HT-29 (cell line): ENCODE measurements at regions not wholly inside any gene's neighbourhood (a gene's known extent, or its start where the extent isn't known, plus 50 kb on each side); places are given as distances from the start of the nearest gene placed in this dataset.
A peak's percentile ranks its signal among the peaks of the same experiment; 100 is the strongest.

Experiments
- DNase-seq: peaks from one replicate; pipeline ENCODE4 v3.0.0-alpha.2; 2015; ENCODE audit warnings: low spot score

GRCh38 chrX:122667667-122668066 is 516.4 kb upstream of the GRIA3 start:
- DNase-seq = no peak

DNA sequence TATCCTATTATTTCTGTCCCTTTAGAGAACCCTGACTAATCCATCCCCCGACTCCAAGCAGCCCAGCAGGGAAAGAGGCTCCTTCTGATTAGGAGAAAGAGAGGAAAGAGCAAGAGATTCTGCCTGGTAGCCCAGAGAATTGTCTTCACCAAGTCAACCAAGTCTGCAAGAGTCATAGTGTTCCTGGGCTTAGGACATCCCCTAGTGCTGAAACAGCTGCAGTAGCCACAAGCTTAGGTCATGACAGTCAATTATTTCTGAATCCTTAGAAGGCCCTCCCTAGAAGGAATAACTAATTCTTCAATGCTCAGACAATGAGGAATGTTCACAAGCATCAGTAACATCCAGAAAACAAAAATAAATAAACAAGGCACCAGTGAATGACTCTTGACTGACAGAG is 480.3 kb upstream of the GRIA3 start:
- no peak for DNase-seq

DNA sequence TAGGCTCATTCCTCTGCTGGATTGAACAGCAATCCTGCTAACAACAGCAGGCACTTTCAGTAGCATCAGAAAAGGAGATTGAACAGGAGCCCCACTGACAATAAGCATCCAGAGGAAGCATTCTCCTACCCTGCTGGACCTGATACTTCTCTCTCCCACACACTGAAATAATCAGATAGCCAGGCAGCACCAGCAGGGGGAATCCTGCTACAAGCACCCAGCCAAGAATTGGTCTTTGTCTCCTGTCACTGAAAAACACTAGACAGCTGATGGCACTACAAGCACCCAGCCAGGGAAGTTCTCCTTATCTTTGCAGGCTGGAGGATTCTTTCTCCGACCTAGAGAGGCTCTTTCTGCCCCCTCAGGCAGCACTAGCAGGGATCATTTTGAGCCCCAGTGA is 444.3 kb upstream of the GRIA3 start:
- DNase-seq = peak; percentile 4

DNA sequence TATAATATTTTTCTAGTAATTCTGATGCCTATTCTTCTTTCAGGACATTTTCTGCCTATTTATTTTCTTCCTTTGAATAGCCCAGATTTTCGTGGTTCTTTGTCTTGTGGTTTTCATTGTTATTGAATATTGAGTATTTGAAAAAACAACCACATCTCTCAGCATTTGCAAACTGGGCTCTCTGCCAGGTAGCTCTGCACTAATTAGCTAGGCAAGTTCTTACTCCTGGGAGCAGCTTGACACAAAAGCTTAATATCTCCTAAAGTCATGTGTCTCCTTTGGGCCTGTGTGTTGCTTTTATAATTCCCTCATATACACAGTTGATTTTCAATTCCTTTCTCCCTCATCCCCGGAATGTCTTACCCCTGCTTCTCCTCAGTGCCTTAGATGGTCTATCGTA is 413.5 kb upstream of the GRIA3 start:
- DNase-seq = no peak

- DNase-seq = no peak
These were observed 412.1 kb upstream of the GRIA3 start for GRCh38 chrX:122771933-122772332.

- no peak for DNase-seq
These were observed 406.3 kb upstream of the GRIA3 start for GRCh38 chrX:122777766-122778165.

DNA sequence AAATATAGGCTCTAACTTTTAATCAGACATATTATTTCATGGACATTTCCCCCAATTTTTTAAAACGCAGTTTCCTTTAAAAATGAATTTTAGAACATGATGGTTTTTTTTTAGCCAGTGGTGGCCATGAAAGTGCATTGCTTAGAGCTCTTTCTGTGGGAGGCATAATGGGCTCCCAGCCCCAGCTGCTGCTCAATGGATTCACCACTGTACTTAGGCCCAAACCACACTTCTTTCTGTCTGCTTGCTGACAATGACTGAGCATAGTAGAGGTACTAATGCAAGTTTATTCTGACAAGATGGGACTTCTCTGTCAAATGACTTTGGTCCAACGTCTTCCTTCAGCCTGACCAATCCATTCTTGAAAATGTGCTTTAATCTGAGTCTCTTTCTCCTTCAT is 400.2 kb upstream of the GRIA3 start:
- DNase-seq = no peak

- no peak for DNase-seq
These were observed 396.8 kb upstream of the GRIA3 start for GRCh38 chrX:122787231-122787630.

GRCh38 chrX:122788216-122788615 is 395.9 kb upstream of the GRIA3 start:
- DNase-seq = no peak

DNA sequence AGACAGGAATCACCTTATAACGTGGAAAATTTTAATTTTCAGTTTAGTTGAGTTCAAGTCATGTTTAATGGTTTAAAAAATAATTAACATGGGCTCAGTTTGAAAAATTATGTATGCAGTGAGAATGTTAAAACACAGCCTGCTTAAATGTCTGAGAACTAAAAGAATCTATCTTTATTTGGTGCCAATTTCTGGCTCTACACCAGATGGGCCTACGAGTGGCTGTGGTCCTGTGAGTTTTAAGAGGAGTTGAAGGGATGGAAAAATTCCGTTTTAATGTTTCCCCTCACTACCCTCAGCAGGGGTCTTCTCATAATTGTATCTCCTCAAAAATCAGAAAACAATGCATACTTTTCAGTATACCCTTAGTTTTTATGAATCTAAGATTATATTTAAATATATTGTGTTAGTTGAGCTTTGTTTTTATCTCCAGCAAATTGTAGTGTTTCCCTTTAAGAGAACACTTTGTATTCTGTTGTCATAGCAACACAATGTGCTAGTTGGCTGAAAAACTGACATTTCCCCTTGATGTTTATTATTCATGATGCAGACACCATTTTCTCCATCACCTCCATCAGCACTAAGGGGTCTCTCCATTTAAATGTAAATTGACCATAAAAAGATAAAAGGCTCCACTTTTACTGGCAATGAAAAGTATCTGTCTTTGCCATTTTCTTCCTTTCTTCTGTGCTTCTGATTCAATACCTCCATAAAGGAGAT is 393.5 kb upstream of the GRIA3 start:
- DNase-seq = no peak

GRCh38 chrX:122813876-122814275 is 370.2 kb upstream of the GRIA3 start:
- DNase-seq = no peak

DNA sequence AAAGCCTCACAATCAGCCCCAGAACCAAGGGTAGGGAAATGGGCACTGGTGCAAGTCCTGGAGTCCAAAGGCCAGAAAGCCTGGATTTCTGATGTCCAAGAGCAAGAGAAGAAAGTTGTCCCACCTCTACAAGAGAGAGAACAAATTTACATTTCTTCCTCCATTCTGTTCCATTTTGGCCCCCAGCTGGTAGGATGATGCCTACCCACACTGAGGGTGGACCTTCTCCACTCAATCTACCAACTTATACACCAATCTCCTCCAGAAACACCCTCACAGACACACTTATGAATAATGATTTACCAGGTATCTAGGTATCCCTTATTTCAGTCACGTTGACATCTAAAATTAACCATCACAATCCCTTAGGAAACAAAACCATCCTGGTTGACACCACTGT is 367.8 kb upstream of the GRIA3 start:
- no peak for DNase-seq

DNA sequence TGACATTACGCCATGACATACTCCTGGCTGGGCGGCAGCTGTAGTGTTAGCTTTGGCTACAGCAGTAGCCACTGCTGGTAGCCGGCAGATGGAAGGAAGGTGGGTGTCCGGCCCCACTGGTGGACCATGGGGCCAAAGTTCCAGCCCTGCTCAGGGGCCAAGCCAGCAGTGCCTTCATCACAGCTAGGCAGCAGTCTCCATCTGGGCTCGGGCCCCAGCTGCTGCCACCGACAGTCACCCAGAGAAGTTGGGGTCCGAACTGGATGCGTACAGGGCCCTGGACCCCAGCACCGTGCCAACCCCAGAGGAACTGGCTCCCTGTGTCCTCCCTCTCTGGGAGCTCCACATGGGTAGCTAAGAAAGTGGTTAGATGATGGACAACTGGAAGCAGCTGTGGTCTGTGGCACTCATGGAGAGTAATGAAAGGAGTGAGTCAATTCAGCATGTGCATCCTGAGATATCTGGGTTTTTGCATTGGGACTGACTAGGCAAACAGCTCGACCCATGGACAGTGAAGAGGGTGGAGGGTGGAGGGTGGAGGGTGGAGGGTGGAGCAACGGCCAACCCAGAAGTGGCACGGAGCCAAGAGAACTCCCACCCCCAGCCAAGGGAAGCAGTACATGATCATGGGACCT is 366.6 kb upstream of the GRIA3 start:
- no peak for DNase-seq

DNA sequence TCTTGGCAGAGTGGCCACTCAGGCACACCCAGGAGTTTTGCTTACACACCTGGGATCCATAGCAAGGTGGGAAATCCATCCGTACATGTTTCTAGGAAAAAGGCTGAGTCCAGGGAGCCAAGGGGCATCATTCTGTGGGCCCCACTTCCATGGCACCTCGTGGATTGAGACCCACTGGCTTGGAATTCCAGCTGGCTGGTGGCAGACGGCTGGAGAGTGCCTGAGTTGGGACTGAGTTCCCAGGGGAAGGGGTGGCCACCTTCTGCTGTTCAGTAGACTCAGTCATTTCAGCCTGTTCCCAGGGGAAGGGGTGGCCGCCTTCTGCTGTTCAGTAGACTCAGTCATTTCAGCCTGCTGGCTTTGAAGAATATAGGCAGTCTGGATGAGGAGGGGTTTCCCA is 366.0 kb upstream of the GRIA3 start:
- DNase-seq = no peak

DNA sequence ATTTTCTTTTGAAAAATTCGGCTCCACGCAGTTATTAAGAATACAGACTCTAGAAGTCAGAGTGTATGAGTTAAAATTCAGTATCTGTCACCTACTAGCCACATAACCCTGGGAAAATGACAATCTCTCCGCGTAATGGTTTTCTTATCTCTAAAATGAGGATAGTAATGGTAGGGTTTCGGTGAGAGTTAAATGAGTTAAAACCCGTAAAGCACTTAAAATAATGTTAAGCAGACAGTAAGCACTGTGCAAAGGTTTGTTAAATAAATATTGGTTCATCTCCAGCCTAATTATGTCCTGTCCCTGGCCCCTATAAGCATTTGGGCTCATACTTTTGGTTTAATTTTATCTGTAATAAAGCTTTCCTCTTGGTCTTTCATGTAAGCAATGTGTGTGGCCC is 350.8 kb upstream of the GRIA3 start:
- no peak for DNase-seq

GRCh38 chrX:122835886-122836285 is 348.2 kb upstream of the GRIA3 start:
- no peak for DNase-seq

DNA sequence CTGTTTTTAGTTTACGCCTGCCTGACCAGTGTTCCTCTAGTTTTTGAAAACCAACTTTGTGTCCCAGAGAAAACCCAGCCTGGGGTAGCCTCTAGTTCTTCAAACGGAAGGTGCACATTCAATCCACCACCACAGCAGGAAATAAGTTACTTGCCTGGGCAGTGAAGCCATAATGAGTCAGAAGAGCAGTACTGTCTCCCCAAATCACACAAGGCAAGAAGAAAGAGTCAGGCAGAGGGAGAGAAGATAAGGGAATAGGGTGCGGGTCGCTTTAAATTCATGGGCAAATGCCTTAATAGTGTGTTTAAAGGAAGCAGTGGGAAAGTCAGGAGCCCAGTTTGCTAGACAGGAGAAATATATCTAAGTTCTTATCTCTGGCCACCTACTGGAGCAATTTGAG is 333.8 kb upstream of the GRIA3 start:
- DNase-seq = no peak

DNA sequence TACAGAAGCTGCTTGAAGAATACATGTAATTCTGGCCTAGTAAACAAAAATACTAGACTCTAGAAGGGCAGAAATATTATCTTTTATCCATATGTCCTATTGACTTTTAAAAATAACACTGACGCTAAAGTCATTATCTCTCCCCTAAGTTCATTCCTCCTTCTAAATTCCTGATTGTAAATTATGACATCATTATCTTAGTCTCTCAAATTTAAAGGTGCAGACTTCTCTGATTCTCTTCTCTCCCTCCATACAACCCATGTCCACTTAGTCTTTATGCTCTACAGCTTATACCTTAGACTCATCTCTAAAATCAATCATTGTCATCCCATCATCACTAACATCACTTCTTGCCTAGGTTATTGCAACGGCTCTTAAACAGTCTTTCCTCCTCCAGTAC is 327.9 kb upstream of the GRIA3 start:
- no peak for DNase-seq

- no peak for DNase-seq
These were observed 326.3 kb upstream of the GRIA3 start for GRCh38 chrX:122857734-122858133.

DNA sequence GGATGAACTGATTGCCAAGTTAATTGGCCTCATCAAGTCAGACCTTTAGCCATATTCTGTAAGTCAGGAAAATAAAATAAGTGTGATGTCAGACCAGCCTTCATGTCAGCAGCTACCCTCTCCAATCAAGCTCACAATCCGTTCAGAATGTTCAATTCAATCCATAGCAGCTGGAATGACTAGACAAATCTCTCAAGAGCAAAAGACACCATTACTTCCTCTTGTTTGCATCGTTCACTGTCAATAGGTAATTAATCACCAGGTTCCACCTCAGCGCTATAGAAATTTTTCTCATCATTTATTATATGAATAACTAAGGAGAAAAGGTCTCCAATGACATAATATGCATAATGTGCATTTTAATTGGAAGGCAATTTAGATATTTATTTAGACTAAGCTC is 321.0 kb upstream of the GRIA3 start:
- DNase-seq = no peak

- DNase-seq = no peak
These were observed 317.5 kb upstream of the GRIA3 start for GRCh38 chrX:122866532-122866931.

GRCh38 chrX:122868631-122869030 is 315.4 kb upstream of the GRIA3 start:
- no peak for DNase-seq

GRCh38 chrX:122869171-122869570 is 314.9 kb upstream of the GRIA3 start:
- DNase-seq = no peak

DNA sequence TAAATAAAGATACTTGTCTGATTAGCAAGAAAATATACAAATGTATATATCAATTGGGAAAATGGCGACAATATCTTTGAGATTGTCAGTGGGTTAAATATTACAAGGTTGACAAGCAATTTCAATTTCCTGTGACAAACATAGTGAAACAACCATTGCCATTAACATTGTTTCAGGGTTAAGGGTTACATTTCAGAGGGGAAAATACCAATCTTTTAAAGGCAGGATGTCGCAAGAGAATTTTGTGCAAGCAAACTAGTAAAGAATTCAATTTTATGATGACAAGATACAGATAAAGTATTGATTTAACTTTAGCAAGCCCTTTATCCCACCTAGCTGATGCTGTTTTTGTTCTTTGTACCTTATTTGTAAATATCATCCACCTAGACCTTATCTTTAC is 305.8 kb upstream of the GRIA3 start:
- DNase-seq = no peak
